HAP-1 (cell line): ENCODE measurements at regions not wholly inside any gene's neighbourhood (a gene's known extent, or its start where the extent isn't known, plus 50 kb on each side); places are given as distances from the start of the nearest gene placed in this dataset.
"Not testable (repeated sequence)": the region's sequence is repeated elsewhere in the genome, so short reads cannot be mapped to it uniquely, and the experiment has no call there.

Source experiments
- DNase-seq, 2 experiments: peaks; one replicate each; pipeline ENCODE4 v3.0.0-alpha.2; 2016 to 2020; ENCODE audit warnings: low spot score in 2 of 2
- H3K27me3 ChIP-seq: fragments of 250-450 bp; sonication (Bioruptor Pico); 2 replicates; pipeline ENCODE4 v1.5.1; 2020; ENCODE audit warnings: low read depth, mild to moderate bottlenecking, moderate library complexity
- H3K36me3 ChIP-seq: fragments of 250-450 bp; sonication (Bioruptor Pico); replicated peaks from 2 replicates; pipeline ENCODE4 v1.5.1; 2020; ENCODE audit warnings: mild to moderate bottlenecking
- H3K4me1 ChIP-seq: fragments of 250-450 bp; sonication (Bioruptor Pico); 2 replicates; pipeline ENCODE4 v1.5.1; 2020; ENCODE audit warnings: mild to moderate bottlenecking
- H3K4me3 ChIP-seq: fragments of 250-450 bp; sonication (Bioruptor Pico); 2 replicates; pipeline ENCODE4 v1.5.1; 2020; ENCODE audit warnings: mild to moderate bottlenecking, moderate library complexity
- H3K9me3 ChIP-seq: fragments of 250-450 bp; sonication (Bioruptor Pico); 2 replicates; pipeline ENCODE4 v1.5.1; 2020; ENCODE audit warnings: mild to moderate bottlenecking, moderate library complexity
- in situ Hi-C: fragments of 300-500 bp; cut with MboI; formaldehyde crosslinking; loops from 3 replicates; pipeline ENCODE4 v1.14.3; 2020; ENCODE audit warnings: low sequenced_read_pairs, inconsistent platforms, mixed read lengths

DNA sequence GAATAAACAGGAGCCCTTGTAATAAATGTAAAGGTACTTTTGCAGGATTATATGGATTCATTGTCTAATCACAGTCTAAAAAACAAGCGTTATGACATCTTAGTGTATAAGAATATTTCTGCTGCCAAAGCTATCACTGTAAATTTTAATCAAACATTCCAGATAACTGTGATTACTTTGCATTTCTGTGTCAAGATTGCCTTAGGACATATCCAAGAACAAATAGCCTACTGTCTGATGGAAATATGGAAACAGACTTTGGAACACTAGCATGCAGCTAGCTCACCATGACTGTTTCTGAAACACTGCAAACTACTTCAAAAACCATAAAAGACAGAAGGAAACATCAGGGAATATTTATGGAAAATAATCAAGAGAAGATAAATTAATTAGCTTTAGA, 248.7 kb upstream of the ASCC3 start:
- no peaks in the 10 kb centered on the region for H3K4me1 ChIP-seq
- no peaks in the 10 kb centered on the region for H3K36me3 ChIP-seq
- in situ Hi-C loops, result no loop called here
- no peaks in the 10 kb centered on the region for H3K9me3 ChIP-seq
- H3K4me3 ChIP-seq, result no peak overlapping the region
- no peaks in the 10 kb centered on the region for H3K27me3 ChIP-seq
- DNase-seq, result no peak

DNA sequence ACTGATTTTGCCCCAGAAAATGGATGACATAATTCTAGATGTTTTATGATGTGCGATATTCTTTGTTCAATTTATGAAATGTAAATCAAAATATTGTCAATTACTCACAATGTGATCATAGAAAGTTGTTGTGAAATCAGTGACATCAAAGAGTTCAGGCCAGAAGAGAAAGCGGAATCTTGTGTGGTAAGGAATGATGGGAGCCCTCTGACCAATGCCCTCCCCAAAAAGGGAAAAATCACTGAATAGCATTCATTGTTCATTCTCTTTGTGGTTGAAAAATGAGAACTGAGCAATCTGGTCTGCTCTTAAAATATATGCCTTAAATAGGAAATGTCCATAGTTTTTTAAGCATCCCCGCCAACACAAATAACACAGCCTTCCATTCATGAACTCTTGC, 247.1 kb upstream of the GRIK2 start:
- DNase-seq, result no peak
- Histone ChIP-seq H3K27me3 (no peaks in the 10 kb centered on the region), H3K36me3 (no peaks in the 10 kb centered on the region), H3K9me3 (no peaks in the 10 kb centered on the region), H3K4me3 (no peak overlapping the region), H3K4me1 (peaks cover 15% of the 10 kb centered on the region)
- in situ Hi-C loops, result no loop called here

DNA sequence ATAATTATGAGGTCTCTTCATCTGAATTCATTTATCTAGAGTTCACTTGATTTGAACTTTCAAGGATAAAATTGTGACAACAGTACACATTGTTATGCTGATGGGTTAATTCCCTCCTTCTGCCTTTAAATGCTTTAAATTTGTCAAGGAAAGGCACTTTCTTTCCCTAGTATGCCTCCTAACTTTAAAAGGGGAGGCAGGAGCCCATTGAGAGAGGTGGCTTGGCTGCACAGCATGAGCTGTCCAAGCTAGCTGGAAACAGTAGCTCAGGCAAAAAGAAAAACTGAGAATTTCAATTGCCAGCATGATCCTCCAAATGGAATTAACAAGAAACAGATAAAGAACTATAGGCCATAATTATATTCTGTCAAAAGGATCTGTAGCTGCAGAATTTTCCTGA, 243.3 kb upstream of the GRIK2 start:
- in situ Hi-C loops, result no loop called here
- Histone ChIP-seq H3K9me3 (no peaks in the 10 kb centered on the region), H3K4me1 (peaks cover 16% of the 10 kb centered on the region), H3K27me3 (no peaks in the 10 kb centered on the region), H3K36me3 (no peaks in the 10 kb centered on the region), H3K4me3 (no peak overlapping the region)
- peak; percentile 67 to 88 for DNase-seq

DNA sequence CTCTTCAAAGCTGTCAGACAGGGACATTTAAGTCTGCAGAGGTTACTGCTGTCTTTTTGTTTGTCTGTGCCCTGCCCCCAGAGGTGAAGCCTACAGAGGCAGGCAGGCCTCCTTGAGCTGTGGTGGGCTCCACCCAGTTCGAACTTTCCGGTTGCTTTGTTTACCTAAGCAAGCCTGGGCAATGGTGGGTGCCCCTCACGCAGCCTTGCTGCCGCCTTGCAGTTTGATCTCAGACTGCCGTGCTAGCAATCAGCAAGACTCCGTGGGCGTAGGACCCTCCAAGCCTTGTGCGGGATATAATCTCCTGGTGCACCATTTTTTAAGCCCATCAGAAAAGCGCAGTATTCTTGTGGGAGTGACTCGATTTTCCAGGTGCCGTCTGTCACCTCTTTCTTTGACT, 235.9 kb upstream of the GRIK2 start:
- H3K4me3 ChIP-seq, H3K27me3 ChIP-seq, H3K36me3 ChIP-seq, DNase-seq, H3K9me3 ChIP-seq, H3K4me1 ChIP-seq, in situ Hi-C loops: not testable (repeated sequence)

DNA sequence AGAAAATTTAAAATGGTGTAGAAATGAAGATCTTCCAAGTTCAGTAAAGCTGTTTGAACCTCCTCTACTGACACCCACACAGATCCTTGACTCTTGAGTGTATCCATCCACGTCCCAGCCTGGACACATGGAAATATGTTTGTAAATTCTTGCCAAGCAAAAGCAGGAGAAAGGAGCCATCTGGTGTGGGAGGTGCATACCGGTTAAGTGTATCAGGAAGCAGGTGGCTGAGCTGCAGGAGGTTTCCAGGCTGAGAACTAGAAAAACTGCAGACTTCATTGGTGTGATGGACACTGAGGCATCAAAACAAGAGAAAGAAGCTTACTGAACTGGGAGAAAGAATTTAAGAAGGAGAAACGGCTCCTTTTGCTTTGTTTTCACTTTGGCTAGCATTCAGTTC, 229.9 kb upstream of the GRIK2 start:
- H3K36me3 ChIP-seq, result no peaks in the 10 kb centered on the region
- H3K4me3 ChIP-seq, result no peak overlapping the region
- no peaks in the 10 kb centered on the region for H3K4me1 ChIP-seq
- no peaks in the 10 kb centered on the region for H3K27me3 ChIP-seq
- no peaks in the 10 kb centered on the region for H3K9me3 ChIP-seq
- DNase-seq, result no peak
- in situ Hi-C loops, result no loop called here

DNA sequence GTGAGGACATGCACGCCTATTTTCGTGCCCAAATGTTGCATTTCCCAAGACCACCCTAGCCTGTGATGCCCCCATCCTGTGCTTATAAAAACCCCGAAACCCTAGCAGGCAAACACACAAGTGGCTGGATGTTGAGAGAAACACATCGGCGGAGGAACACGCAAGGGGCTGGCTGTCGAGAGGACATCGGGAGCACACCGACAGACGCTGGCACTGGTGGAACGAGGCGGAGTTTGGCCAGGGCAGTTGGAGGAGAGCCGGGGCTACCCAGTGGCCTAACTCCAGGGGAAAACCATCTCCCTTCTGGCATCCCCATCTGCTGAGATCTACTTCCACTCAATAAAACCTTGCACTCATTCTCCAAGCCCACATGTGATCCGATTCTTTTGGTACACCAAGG, 225.9 kb upstream of the GRIK2 start:
- Histone ChIP-seq H3K27me3 (no peaks in the 10 kb centered on the region), H3K36me3 (no peaks in the 10 kb centered on the region), H3K4me3 (no peak overlapping the region), H3K4me1 (no peaks in the 10 kb centered on the region), H3K9me3 (no peaks in the 10 kb centered on the region)
- no peak for DNase-seq
- in situ Hi-C loops, result no loop called here

DNA sequence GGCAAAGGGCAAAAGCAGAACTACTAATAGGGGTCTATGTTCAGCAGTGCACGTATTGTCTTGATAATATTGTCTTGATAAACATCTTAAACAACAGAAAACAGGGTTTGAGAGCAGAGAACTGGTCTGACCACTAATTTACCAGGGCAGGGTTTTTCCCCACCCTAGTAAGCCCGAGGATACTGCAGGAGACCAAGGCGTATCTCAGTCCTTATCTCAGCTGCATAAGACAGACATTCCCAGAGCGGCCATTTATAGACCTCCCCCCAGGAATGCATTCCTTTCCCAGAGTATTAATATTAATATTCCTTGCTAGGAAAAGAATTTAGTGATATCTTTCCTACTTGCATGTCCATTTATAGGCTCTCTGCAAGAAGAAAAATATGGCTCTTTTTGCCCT, 222.5 kb upstream of the GRIK2 start:
- DNase-seq, H3K36me3 ChIP-seq, H3K9me3 ChIP-seq, H3K27me3 ChIP-seq, H3K4me1 ChIP-seq, in situ Hi-C loops, H3K4me3 ChIP-seq: not testable (repeated sequence)

DNA sequence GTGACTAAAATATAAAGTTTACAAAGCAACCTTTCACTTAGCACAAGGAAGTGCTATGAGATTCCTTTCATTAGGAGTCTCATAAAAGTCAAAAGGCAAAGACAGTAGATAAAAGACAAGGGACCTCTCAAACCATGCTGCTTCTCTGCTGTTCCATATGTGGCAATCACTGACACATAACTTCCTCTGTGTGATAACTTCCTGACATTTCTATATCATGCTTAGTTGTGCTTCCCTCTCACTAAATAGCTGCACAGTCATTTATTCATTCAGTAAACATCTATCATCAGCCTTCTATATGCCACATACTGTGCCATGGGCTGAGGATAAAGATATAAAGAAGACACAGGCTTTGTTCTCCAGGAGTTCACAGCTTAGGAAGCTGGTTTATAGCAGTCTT, 214.8 kb upstream of the GRIK2 start:
- Histone ChIP-seq H3K4me1 (peaks cover 12% of the 10 kb centered on the region), H3K9me3 (no peaks in the 10 kb centered on the region), H3K36me3 (no peaks in the 10 kb centered on the region), H3K27me3 (no peaks in the 10 kb centered on the region), H3K4me3 (no peak overlapping the region)
- DNase-seq, result no peak
- in situ Hi-C loops, result no loop called here

DNA sequence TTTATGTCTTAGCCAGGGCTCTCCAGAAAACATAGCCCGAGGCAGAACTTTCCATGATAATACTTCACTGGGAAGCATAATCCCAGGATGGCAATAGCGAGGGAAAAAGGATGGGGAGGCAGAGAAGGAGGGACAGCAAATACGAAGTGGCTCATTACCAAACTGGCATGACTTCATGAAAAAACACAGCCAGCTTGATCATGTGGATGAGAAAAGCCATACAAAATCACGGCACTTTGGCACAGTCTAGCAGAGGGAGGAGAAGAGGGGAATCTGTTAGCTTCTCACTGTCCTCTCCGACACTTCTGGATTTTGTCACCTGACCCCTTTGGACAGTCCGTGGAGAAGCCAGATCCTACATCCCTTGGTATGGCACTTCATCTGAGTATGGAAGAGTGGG, 212.5 kb upstream of the GRIK2 start:
- Histone ChIP-seq H3K27me3 (no peaks in the 10 kb centered on the region), H3K9me3 (no peaks in the 10 kb centered on the region), H3K4me1 (peaks cover 12% of the 10 kb centered on the region), H3K36me3 (no peaks in the 10 kb centered on the region), H3K4me3 (no peak overlapping the region)
- DNase-seq, result peak; percentile 28 to 54
- in situ Hi-C loops, result no loop called here

DNA sequence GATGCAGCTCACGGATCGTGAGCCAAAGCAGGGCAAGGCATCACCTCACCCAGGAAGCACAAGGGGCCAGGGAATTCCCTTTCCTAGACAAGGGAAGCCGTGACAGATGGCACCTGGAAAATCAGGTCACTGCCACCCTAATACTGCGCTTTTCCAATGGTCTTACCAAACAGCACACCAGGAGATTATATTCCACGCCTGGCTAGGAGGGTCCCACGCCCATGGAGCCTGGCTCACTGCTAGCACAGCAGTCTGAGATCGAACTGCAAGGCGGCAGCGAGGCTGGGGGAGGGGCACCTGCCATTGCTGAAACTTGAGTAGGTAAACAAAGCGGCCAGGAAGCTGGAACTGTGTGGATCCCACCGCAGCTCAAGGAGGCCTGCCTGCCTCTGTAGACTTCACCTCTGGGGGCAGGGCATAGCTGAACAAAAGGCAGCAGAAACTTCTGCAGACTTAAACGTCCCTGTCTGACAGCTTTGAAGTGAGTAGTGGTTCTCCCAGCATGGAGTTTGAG, 205.2 kb upstream of the GRIK2 start:
- H3K27me3 ChIP-seq, in situ Hi-C loops, H3K9me3 ChIP-seq, H3K36me3 ChIP-seq, DNase-seq, H3K4me1 ChIP-seq, H3K4me3 ChIP-seq: not testable (repeated sequence)

DNA sequence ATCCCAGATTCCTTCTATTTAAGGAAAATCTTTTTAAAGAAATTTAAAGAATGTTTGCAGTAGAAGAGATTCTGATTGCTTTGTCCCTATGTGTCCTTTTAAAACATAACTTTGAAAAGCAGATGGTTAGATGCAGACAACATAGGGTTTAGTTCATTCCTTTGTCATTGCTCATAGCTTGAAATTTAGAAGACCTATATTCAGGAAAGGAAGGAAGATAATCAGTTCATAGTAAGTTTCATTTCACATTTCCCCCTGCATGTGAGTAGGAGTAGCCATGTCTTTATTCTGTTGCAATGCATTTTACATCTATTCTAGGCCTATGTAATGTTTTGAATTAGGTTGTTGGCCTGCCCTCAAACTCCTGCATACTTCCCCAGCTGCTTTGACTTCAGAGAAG, 197.9 kb upstream of the GRIK2 start:
- H3K36me3 ChIP-seq, result no peaks in the 10 kb centered on the region
- H3K4me1 ChIP-seq, result peaks cover 8% of the 10 kb centered on the region
- no peaks in the 10 kb centered on the region for H3K27me3 ChIP-seq
- no peaks in the 10 kb centered on the region for H3K9me3 ChIP-seq
- DNase-seq, result no peak
- in situ Hi-C loops, result no loop called here
- no peak overlapping the region for H3K4me3 ChIP-seq

DNA sequence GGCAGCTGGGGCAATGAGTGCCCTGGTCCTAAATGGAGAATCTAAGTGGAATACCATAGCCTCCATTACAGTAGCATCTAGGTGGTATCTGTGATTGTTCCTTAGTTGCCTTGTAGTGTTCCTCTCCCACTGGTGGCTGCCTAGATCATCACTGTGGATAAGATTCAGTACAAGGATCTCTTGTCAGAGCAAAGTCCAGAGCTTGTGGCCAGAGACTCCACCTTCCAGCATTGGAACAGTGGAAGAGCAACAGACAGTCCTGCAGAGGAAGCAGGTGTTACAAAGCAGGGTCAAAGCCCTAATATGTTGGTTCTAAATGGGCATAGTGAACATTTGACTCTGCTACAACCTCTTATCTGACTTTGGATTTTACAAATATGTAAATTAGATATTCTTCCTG, 194.1 kb upstream of the GRIK2 start:
- Histone ChIP-seq H3K4me3 (no peak overlapping the region), H3K27me3 (no peaks in the 10 kb centered on the region), H3K9me3 (no peaks in the 10 kb centered on the region), H3K36me3 (no peaks in the 10 kb centered on the region), H3K4me1 (peaks cover 8% of the 10 kb centered on the region)
- in situ Hi-C loops, result no loop called here
- no peak for DNase-seq

DNA sequence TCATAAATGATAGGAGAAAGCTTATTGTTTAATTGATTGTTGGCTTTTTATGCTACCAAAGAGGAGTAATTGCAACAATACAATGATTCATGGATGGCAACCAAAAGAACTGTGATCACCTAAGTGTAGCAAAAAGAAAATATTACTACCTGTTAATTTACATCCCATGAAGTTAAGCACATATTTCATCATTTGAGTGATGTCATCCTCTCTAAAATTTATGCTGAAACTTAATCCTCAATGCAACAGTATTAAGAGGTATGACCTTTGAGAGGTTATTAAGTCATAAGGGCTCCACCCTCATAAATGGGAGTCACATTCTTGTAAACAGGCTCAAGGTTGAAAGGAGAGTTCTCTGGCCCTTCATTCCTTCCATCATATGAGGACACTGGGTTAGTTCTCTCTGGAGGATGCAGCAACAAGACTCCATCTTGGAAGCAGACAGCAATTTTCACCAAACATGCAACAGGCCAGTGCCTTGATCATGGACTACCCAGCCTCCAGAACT, 190.6 kb upstream of the GRIK2 start:
- Histone ChIP-seq H3K9me3 (no peaks in the 10 kb centered on the region), H3K4me3 (no peak overlapping the region), H3K27me3 (no peaks in the 10 kb centered on the region), H3K36me3 (no peaks in the 10 kb centered on the region), H3K4me1 (no peaks in the 10 kb centered on the region)
- in situ Hi-C loops, result no loop called here
- no peak for DNase-seq

DNA sequence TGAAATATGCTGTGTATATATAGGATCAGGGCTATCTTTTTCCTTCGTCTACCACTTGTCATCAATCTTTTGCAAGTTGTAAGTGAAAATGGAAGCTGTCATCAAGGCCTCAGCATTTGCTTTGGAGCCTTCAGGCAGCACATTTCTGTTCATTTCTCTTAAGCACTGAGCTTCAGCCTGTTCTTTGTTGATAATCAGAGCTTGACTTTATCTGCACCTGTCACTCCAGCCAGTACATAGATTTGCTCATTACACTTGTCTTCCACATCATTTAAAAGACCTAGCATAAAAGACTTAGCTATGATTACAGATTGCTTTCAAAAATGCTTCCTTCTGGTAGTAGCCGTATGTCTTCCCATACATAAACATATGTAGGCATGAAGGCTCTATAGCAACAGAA, 189.8 kb upstream of the GRIK2 start:
- no peaks in the 10 kb centered on the region for H3K4me1 ChIP-seq
- H3K9me3 ChIP-seq, result no peaks in the 10 kb centered on the region
- H3K36me3 ChIP-seq, result no peaks in the 10 kb centered on the region
- no peak for DNase-seq
- H3K27me3 ChIP-seq, result no peaks in the 10 kb centered on the region
- no peak overlapping the region for H3K4me3 ChIP-seq
- in situ Hi-C loops, result no loop called here

DNA sequence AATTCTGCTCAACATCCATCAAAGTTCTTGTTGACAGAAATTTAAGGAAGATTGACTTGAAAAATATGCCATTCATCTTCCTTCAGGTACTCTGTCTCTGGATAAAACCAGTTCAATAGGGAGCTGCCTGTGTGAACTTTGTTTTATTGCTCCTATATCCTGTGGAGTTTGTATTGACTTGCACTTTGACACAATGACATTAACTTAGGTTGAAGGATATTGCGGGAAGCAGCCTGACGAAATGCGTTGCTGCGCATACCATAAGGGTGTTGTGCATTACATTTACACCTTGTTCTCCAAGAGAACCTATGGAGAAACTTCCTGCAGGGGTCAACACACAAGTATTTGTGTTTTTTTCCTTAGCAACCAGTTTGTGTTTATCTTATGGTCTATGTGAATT, 185.4 kb upstream of the GRIK2 start:
- Histone ChIP-seq H3K36me3 (no peaks in the 10 kb centered on the region), H3K4me3 (no peak overlapping the region), H3K4me1 (no peaks in the 10 kb centered on the region), H3K27me3 (no peaks in the 10 kb centered on the region), H3K9me3 (no peaks in the 10 kb centered on the region)
- in situ Hi-C loops, result no loop called here
- DNase-seq, result no peak
